ENCODE measurements at regions not wholly inside any gene's neighbourhood (a gene's known extent, or its start where the extent isn't known, plus 50 kb on each side); places are given as distances from the start of the nearest gene placed in this dataset.

- TF ChIP-seq ZNF12 (CRISPR knock-in tag; IDR thresholded peaks at IDR 0.05), result no peak
- TF ChIP-seq ZNF311 (CRISPR knock-in tag; IDR thresholded peaks at IDR 0.05), result no peak
- TF ChIP-seq, protein P1, sequence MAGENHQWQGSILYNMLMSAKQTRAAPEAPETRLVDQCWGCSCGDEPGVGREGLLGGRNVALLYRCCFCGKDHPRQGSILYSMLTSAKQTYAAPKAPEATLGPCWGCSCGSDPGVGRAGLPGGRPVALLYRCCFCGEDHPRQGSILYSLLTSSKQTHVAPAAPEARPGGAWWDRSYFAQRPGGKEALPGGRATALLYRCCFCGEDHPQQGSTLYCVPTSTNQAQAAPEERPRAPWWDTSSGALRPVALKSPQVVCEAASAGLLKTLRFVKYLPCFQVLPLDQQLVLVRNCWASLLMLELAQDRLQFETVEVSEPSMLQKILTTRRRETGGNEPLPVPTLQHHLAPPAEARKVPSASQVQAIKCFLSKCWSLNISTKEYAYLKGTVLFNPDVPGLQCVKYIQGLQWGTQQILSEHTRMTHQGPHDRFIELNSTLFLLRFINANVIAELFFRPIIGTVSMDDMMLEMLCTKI (IDR thresholded peaks at IDR 0.05; ENCODE audit: partially characterized antibody), result no peak
- peak; percentile 61 for TF ChIP-seq TBP (optimal IDR thresholded peaks at IDR 0.05; ENCODE audit: low read depth, low read length)
- TF ChIP-seq ZNF695 (CRISPR knock-in tag; IDR thresholded peaks at IDR 0.05), result no peak
- TF ChIP-seq SNAPC5 (CRISPR knock-in tag; IDR thresholded peaks at IDR 0.05), result no peak
- no peak for TF ChIP-seq TAF7 (tag; IDR thresholded peaks at IDR 0.05)
- peak; percentile 97 for TF ChIP-seq DPF2 (IDR thresholded peaks at IDR 0.05)
- no peak for TF ChIP-seq POLR3A (IDR thresholded peaks at IDR 0.05; ENCODE audit: borderline replicate concordance, extremely low read depth, insufficient read depth, insufficient read length)
- TF ChIP-seq PURB (CRISPR knock-in tag; IDR thresholded peaks at IDR 0.05; ENCODE audit: low read depth), result no peak
- TF ChIP-seq ZNF592 (IDR thresholded peaks at IDR 0.05), result 0 out of 2 replicates have a peak, but pooled peaks have one; percentile 4
- TF ChIP-seq L3MBTL2 (IDR thresholded peaks at IDR 0.05), result peak; percentile 68
- TF ChIP-seq KLF13 (tag; IDR thresholded peaks at IDR 0.05; ENCODE audit: borderline replicate concordance, low read depth), result no peak
- TF ChIP-seq ASH1L (IDR thresholded peaks at IDR 0.05; ENCODE audit: borderline replicate concordance, low read depth, partially characterized antibody), result no peak
- peak; percentile 86 for TF ChIP-seq FOXM1 (IDR thresholded peaks at IDR 0.05; ENCODE audit: low read depth)
- TF ChIP-seq FOXM1 (CRISPR knock-in tag; IDR thresholded peaks at IDR 0.05; ENCODE audit: low read depth), result no peak
Observed at GRCh38 chr5:112548246-112548881, 129.3 kb upstream of the EPB41L4A start (continued).
